Endothelial cell of umbilical vein (primary cell): ENCODE measurements at regions not wholly inside any gene's neighbourhood (a gene's known extent, or its start where the extent isn't known, plus 50 kb on each side); places are given as distances from the start of the nearest gene placed in this dataset.

Source experiments
- EZH2 ChIP-seq: IDR thresholded peaks from 2 replicates; pipeline ENCODE4 v1.6.1; 2012; ENCODE audit warnings: borderline replicate concordance, low read depth, mild to moderate bottlenecking, moderate library complexity, low read length, inconsistent platforms; ENCODE audit not compliant: severe bottlenecking
- FOS ChIP-seq: IDR thresholded peaks from 2 replicates; pipeline ENCODE4 v1.6.1; 2011; ENCODE audit warnings: mild to moderate bottlenecking, low read length, moderate library complexity, borderline replicate concordance; ENCODE audit not compliant: insufficient read depth
- GATA2 ChIP-seq: IDR thresholded peaks from 2 replicates; pipeline ENCODE4 v1.7.0; 2011; ENCODE audit warnings: low read depth, mild to moderate bottlenecking, moderate library complexity, mixed read lengths, low read length; ENCODE audit not compliant: insufficient read length, insufficient read depth
- JUN ChIP-seq: IDR thresholded peaks from 2 replicates; pipeline ENCODE4 v1.6.1; 2011; ENCODE audit warnings: borderline replicate concordance, low read depth; ENCODE audit not compliant: insufficient read length, insufficient read depth
- MAX ChIP-seq: IDR thresholded peaks from 2 replicates; pipeline ENCODE4 v1.6.1; 2011; ENCODE audit not compliant: insufficient read depth, insufficient read length
- MYC ChIP-seq: IDR thresholded peaks from one replicate; pipeline ENCODE4 v1.6.1; 2011; ENCODE audit warnings: mild to moderate bottlenecking, low read depth, low read length
- POLR2A ChIP-seq: IDR thresholded peaks from 2 replicates; pipeline ENCODE4 v1.6.1; 2012; ENCODE audit warnings: low read depth, mild to moderate bottlenecking, control low read depth, low read length
- POLR2AphosphoS5 ChIP-seq: IDR thresholded peaks from 2 replicates; pipeline ENCODE4 v1.6.1; 2012; ENCODE audit warnings: low read depth, mild to moderate bottlenecking, control low read depth, low read length, moderate library complexity; ENCODE audit not compliant: insufficient read depth
- TF ChIP-seq, protein P1 (sequence below), 2 donors: IDR thresholded peaks; 1 replicate in 1 of 2; 2 replicates in 1 of 2; pipeline ENCODE4 v1.5.1; 2011; ENCODE audit warnings: low read length in 2 of 2, mild to moderate bottlenecking in 2 of 2, moderate library complexity in 2 of 2, control low read depth in 1 of 2, inconsistent platforms in 1 of 2, low read depth in 1 of 2; ENCODE audit not compliant: insufficient read depth in 1 of 2; ENCODE audit errors: extremely low read depth in 1 of 2

DNA sequence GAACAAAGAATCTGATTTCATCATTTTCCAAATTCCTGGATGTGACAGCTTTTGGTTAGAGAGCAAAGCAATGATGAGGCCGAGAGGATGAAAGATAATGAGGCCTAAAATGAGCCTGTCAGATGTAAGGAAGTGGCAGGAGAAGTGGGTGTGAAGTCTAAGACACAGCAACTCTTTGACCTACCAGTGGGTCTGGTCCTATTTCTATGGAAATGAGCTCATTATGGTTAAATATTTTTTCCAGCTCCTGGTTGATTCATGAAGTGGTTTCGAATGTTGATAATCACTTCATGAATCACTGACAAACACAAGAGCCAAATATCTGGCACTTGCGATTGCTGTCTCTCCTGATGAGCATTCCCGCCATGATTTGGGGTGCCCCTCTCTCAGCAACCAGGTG lies 273.3 kb upstream of the CDH5 start:
- TF ChIP-seq, protein P1, sequence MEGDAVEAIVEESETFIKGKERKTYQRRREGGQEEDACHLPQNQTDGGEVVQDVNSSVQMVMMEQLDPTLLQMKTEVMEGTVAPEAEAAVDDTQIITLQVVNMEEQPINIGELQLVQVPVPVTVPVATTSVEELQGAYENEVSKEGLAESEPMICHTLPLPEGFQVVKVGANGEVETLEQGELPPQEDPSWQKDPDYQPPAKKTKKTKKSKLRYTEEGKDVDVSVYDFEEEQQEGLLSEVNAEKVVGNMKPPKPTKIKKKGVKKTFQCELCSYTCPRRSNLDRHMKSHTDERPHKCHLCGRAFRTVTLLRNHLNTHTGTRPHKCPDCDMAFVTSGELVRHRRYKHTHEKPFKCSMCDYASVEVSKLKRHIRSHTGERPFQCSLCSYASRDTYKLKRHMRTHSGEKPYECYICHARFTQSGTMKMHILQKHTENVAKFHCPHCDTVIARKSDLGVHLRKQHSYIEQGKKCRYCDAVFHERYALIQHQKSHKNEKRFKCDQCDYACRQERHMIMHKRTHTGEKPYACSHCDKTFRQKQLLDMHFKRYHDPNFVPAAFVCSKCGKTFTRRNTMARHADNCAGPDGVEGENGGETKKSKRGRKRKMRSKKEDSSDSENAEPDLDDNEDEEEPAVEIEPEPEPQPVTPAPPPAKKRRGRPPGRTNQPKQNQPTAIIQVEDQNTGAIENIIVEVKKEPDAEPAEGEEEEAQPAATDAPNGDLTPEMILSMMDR (IDR thresholded peaks at IDR 0.05; ENCODE audit: extremely low read depth in 1 of 2, insufficient read depth in 1 of 2, low read depth in 1 of 2, low read length in 2 of 2) = no peak
- TF ChIP-seq POLR2A (no peak), POLR2AphosphoS5 (no peak), EZH2 (no peak), MYC (no peak), FOS (no peak), MAX (no peak), JUN (no peak), GATA2 (no peak)
